Kidney (tissue), 13 donors: ENCODE measurements at regions not wholly inside any gene's neighbourhood (a gene's known extent, or its start where the extent isn't known, plus 50 kb on each side); places are given as distances from the start of the nearest gene placed in this dataset.

Experiments used
- DNase-seq, 5 donors: peaks; one replicate each; pipeline ENCODE4 v3.0.0-alpha.2; 2013 to 2020
- FAIRE-seq: peaks from 2 replicates; lab custom pipeline; 2012; peaks lifted over from hg19 to GRCh38; lab: Jason Lieb, UNC
- H3K27ac ChIP-seq, 2 donors: one replicate each; pipeline ENCODE4 v1.7.0; 2013; ENCODE audit warnings: low read depth in 2 of 2, low read length in 2 of 2, inconsistent platforms in 1 of 2
- H3K27me3 ChIP-seq: one replicate; pipeline ENCODE4 v1.7.1; 2013; ENCODE audit warnings: low read length, inconsistent platforms; ENCODE audit not compliant: control insufficient read depth, insufficient read depth
- H3K36me3 ChIP-seq, 3 donors: one replicate each; pipeline versions ENCODE4 v1.7.0 to v1.7.1; 2013; ENCODE audit warnings: low read length in 3 of 3, control low read depth in 1 of 3, inconsistent platforms in 1 of 3; ENCODE audit not compliant: insufficient read depth in 3 of 3, control insufficient read depth in 2 of 3
- H3K4me1 ChIP-seq, 3 donors: one replicate each; pipeline versions ENCODE4 v1.7.0 to v1.7.1; 2013; ENCODE audit warnings: low read length in 3 of 3, inconsistent platforms in 1 of 3, low read depth in 1 of 3; ENCODE audit not compliant: control insufficient read depth in 2 of 3, insufficient read depth in 2 of 3
- H3K4me3 ChIP-seq, 3 donors: one replicate each; pipeline versions ENCODE4 v1.7.0 to v1.8.1; 2013; ENCODE audit warnings: low read length in 3 of 3, control low read depth in 1 of 3, inconsistent platforms in 1 of 3
- H3K9ac ChIP-seq, 3 donors: one replicate each; pipeline versions ENCODE4 v1.7.0 to v1.7.1; 2013; ENCODE audit warnings: low read length in 3 of 3, control low read depth in 1 of 3, inconsistent platforms in 1 of 3
- H3K9me3 ChIP-seq, 3 donors: one replicate each; pipeline versions ENCODE4 v1.7.0 to v1.7.1; 2013; ENCODE audit warnings: low read length in 3 of 3, control low read depth in 1 of 3, inconsistent platforms in 1 of 3; ENCODE audit not compliant: control insufficient read depth in 2 of 3, insufficient read depth in 1 of 3
- CTCF ChIP-seq: IDR thresholded peaks from 3 replicates; pipeline ENCODE4 v1.5.1; 2012; ENCODE audit warnings: mild to moderate bottlenecking, moderate library complexity, borderline replicate concordance; ENCODE audit not compliant: insufficient read depth; ENCODE audit errors: extremely low read depth
- intact Hi-C: fragments of 100-400 bp; cut with DNase I; formaldehyde crosslinking; loops from one replicate; pipeline ENCODE4 v1.11.1; 2022
- donor health status: control.
- donor health status: control.
- donor health status: control.
- donor health status: control.
- donor health status: control.
- donor health status: DM: yes; HTN: yes; CAD: no.
- donor health status: Normal renal cell carcinoma (clear cell type).

GRCh38 chr12:87369161-87369560, 660.0 kb downstream of the C12orf50 start:
- no peak for FAIRE-seq
- no peak overlapping the region for H3K9ac ChIP-seq

GRCh38 chr12:87368259-87368658, 660.9 kb downstream of the C12orf50 start:
- Histone ChIP-seq H3K9me3 (no peaks in the 10 kb centered on the region), H3K4me3 (no peak overlapping the region), H3K9ac (no peak overlapping the region), H3K4me1 (no peaks in the 10 kb centered on the region), H3K27ac (no peak overlapping the region), H3K27me3 (no peaks in the 10 kb centered on the region), H3K36me3 (no peaks in the 10 kb centered on the region)
- intact Hi-C loops: no loop called here
- DNase-seq (peak in 2 of 5 donors; percentile 21 to 27), FAIRE-seq (no peak)
- no peak for TF ChIP-seq CTCF

More at GRCh38 chr12:87369161-87369560, 660.0 kb downstream of the C12orf50 start:
- no peaks in the 10 kb centered on the region for H3K4me1 ChIP-seq
- H3K9me3 ChIP-seq: no peaks in the 10 kb centered on the region
- DNase-seq: no peak
- TF ChIP-seq CTCF: no peak
- no peak overlapping the region for H3K4me3 ChIP-seq
- intact Hi-C loops: no loop called here
- H3K27me3 ChIP-seq: no peaks in the 10 kb centered on the region
- no peak overlapping the region for H3K27ac ChIP-seq
- no peaks in the 10 kb centered on the region for H3K36me3 ChIP-seq

DNA sequence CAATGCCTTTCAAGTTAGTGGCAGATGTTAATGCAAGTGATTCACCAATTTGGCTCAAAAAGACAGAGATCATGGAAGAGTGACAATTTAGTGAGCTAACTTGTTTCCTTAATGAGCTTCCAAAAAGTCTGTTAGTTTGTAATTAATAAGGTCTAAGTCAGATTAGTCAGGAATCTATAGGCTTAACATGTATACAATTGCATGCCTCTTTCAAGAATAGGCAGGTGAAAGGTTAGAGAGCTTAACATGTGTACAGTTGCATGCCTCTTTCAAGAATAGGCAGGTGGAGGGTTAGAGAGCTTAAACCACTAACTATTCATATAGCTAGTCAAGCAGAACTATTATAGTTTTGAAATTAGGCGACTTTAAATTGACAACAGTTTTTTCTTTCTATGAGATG, 663.8 kb downstream of the C12orf50 start:
- FAIRE-seq (no peak), DNase-seq (no peak)
- Histone ChIP-seq H3K4me1 (no peaks in the 10 kb centered on the region), H3K9me3 (no peaks in the 10 kb centered on the region), H3K4me3 (no peak overlapping the region), H3K27me3 (no peaks in the 10 kb centered on the region), H3K27ac (no peak overlapping the region), H3K36me3 (no peaks in the 10 kb centered on the region), H3K9ac (no peak overlapping the region)
- TF ChIP-seq CTCF: no peak
- intact Hi-C loops: no loop called here

- H3K9ac ChIP-seq: no peak overlapping the region
- H3K27ac ChIP-seq: no peak overlapping the region
- no peak for TF ChIP-seq CTCF
- H3K9me3 ChIP-seq: no peaks in the 10 kb centered on the region
- H3K36me3 ChIP-seq: no peaks in the 10 kb centered on the region
- peak in 1 of 5 donors; percentile 47 for DNase-seq
- no peaks in the 10 kb centered on the region for H3K4me1 ChIP-seq
- FAIRE-seq: no peak
- intact Hi-C loops: no loop called here
- H3K27me3 ChIP-seq: no peaks in the 10 kb centered on the region
- no peak overlapping the region for H3K4me3 ChIP-seq
Observed at GRCh38 chr12:87363497-87364084, 665.6 kb downstream of the C12orf50 start.
